HEK293 (cell line): ENCODE measurements at regions not wholly inside any gene's neighbourhood (a gene's known extent, or its start where the extent isn't known, plus 50 kb on each side); places are given as distances from the start of the nearest gene placed in this dataset.

ENCODE experiments used
- CTCF ChIA-PET: fragments of 350-600 bp; formaldehyde crosslinking; extraction: SDS; loops from one replicate; lab custom pipeline; 2021; ENCODE audit warnings: antibody characterized with exemption; lab: Yijun Ruan, JAX
- POLR2A ChIA-PET: fragments of 300-600 bp; formaldehyde crosslinking; extraction: SDS; loops from one replicate; lab custom pipeline; 2020; ENCODE audit warnings: antibody characterized with exemption, inconsistent platforms; lab: Yijun Ruan, JAX
- H3K27ac ChIP-seq: fragments of 200-500 bp; sonication (Bioruptor generic); 2 replicates; pipeline ENCODE4 v1.5.1; 2014; ENCODE audit warnings: low read depth, low read length, control low read depth, inconsistent platforms; ENCODE audit errors: extremely low read depth
- H3K36me3 ChIP-seq, 2 experiments: fragments of 200-500 bp in 1 of 2; sonication (Bioruptor generic) in 1 of 2; 1 replicate in 1 of 2; 2 replicates in 1 of 2; pipeline ENCODE4 v1.5.1; 2014 to 2017; ENCODE audit warnings: inconsistent platforms in 2 of 2, low read length in 2 of 2; ENCODE audit not compliant: control insufficient read depth in 2 of 2, insufficient read depth in 1 of 2
- H3K4me1 ChIP-seq: fragments of 200-500 bp; sonication (Bioruptor generic); 2 replicates; pipeline ENCODE4 v1.5.1; 2014; ENCODE audit warnings: mild to moderate bottlenecking, low read length, inconsistent platforms; ENCODE audit not compliant: control insufficient read depth, insufficient read depth
- H3K4me3 ChIP-seq: 2 replicates; pipeline ENCODE4 v1.5.1; 2011; ENCODE audit warnings: low read depth, mild to moderate bottlenecking, control low read depth, low read length, moderate library complexity
- H3K9me3 ChIP-seq: fragments of 200-500 bp; sonication (Bioruptor generic); 2 replicates; pipeline ENCODE4 v1.5.1; 2014; ENCODE audit warnings: low read depth, low read length, inconsistent platforms; ENCODE audit not compliant: control insufficient read depth, insufficient read depth
- HOXD13 ChIP-seq: sonication (generic); formaldehyde crosslinking; IDR thresholded peaks from 2 replicates; pipeline ENCODE4 v1.8.0; 2022; ENCODE audit warnings: missing genetic modification reagents, borderline replicate concordance
- OVOL3 ChIP-seq: fragments of 450-650 bp; formaldehyde crosslinking; IDR thresholded peaks from 2 replicates; pipeline ENCODE4 v1.5.1; 2016; ENCODE audit warnings: missing biosample characterization, missing genetic modification characterization
- PRDM6 ChIP-seq: fragments of 450-650 bp; formaldehyde crosslinking; IDR thresholded peaks from 2 replicates; pipeline ENCODE4 v1.5.1; 2017; ENCODE audit warnings: missing biosample characterization, missing genetic modification characterization
- SCRT1 ChIP-seq: fragments of 450-650 bp; formaldehyde crosslinking; IDR thresholded peaks from 2 replicates; pipeline ENCODE4 v1.5.1; 2016; ENCODE audit warnings: missing biosample characterization, missing genetic modification characterization, borderline replicate concordance
- SP2 ChIP-seq: fragments of 450-650 bp; formaldehyde crosslinking; IDR thresholded peaks from 2 replicates; pipeline ENCODE4 v1.5.1; 2016; ENCODE audit warnings: missing biosample characterization, missing genetic modification characterization
- ZBTB7A ChIP-seq: fragments of 450-650 bp; formaldehyde crosslinking; IDR thresholded peaks from 2 replicates; pipeline ENCODE4 v1.5.1; 2016; ENCODE audit warnings: low read depth, missing biosample characterization, missing genetic modification characterization
- ZNF324 ChIP-seq: fragments of 450-650 bp; formaldehyde crosslinking; IDR thresholded peaks from 2 replicates; pipeline ENCODE4 v1.5.1; 2016; ENCODE audit warnings: missing biosample characterization, missing genetic modification characterization
- ZNF341 ChIP-seq: fragments of 450-650 bp; formaldehyde crosslinking; IDR thresholded peaks from 2 replicates; pipeline ENCODE4; 2016; ENCODE audit warnings: low read depth, missing biosample characterization, missing genetic modification characterization
- ZNF48 ChIP-seq: fragments of 450-650 bp; formaldehyde crosslinking; IDR thresholded peaks from 2 replicates; pipeline ENCODE4 v1.5.1; 2016; ENCODE audit warnings: missing biosample characterization, missing genetic modification characterization
- ZNF548 ChIP-seq: fragments of 450-650 bp; formaldehyde crosslinking; IDR thresholded peaks from 2 replicates; pipeline ENCODE4 v1.5.1; 2016; ENCODE audit warnings: missing biosample characterization, missing genetic modification characterization
- ZNF555 ChIP-seq: fragments of 450-650 bp; formaldehyde crosslinking; conservative IDR thresholded peaks from 2 replicates; pipeline ENCODE4 v1.5.1; 2017; ENCODE audit warnings: missing biosample characterization, mild to moderate bottlenecking, missing genetic modification characterization, inconsistent platforms
- ZNF571 ChIP-seq: fragments of 450-650 bp; formaldehyde crosslinking; IDR thresholded peaks from 2 replicates; pipeline ENCODE4 v1.5.0; 2017; ENCODE audit warnings: missing biosample characterization, missing genetic modification characterization
- ZNF654 ChIP-seq: fragments of 450-650 bp; formaldehyde crosslinking; IDR thresholded peaks from 2 replicates; pipeline ENCODE4 v1.5.1; 2016; ENCODE audit warnings: low read depth, missing biosample characterization, missing genetic modification characterization
- ZNF785 ChIP-seq: fragments of 450-650 bp; formaldehyde crosslinking; IDR thresholded peaks from 2 replicates; pipeline ENCODE4 v1.5.1; 2016; ENCODE audit warnings: missing biosample characterization, missing genetic modification characterization
- ZNF791 ChIP-seq: fragments of 450-650 bp; formaldehyde crosslinking; IDR thresholded peaks from 2 replicates; pipeline ENCODE4 v1.5.1; 2016; ENCODE audit warnings: missing biosample characterization, missing genetic modification characterization
- ZNF843 ChIP-seq: fragments of 450-650 bp; formaldehyde crosslinking; IDR thresholded peaks from 2 replicates; pipeline ENCODE4 v1.5.1; 2016; ENCODE audit warnings: missing biosample characterization, missing genetic modification characterization
- ZSCAN4 ChIP-seq: fragments of 450-650 bp; formaldehyde crosslinking; IDR thresholded peaks from 2 replicates; pipeline ENCODE4 v1.5.1; 2017; ENCODE audit warnings: missing biosample characterization, missing genetic modification characterization
- TF ChIP-seq, protein P1 (sequence below): fragments of 450-650 bp; formaldehyde crosslinking; IDR thresholded peaks from 2 replicates; pipeline ENCODE4 v1.5.1; 2016; ENCODE audit warnings: missing biosample characterization, missing genetic modification characterization
- TF ChIP-seq, protein P2 (sequence below): fragments of 450-650 bp; formaldehyde crosslinking; IDR thresholded peaks from 2 replicates; pipeline ENCODE4 v1.5.1; 2016; ENCODE audit warnings: missing biosample characterization, missing genetic modification characterization, low read depth
- TF ChIP-seq, protein P3 (sequence below): fragments of 450-650 bp; formaldehyde crosslinking; IDR thresholded peaks from 2 replicates; pipeline ENCODE4 v1.5.1; 2016; ENCODE audit warnings: missing biosample characterization, missing genetic modification characterization
- TF ChIP-seq, protein P4 (sequence below): fragments of 450-650 bp; formaldehyde crosslinking; IDR thresholded peaks from 2 replicates; pipeline ENCODE4 v1.5.1; 2016; ENCODE audit warnings: missing biosample characterization, missing genetic modification characterization

DNA sequence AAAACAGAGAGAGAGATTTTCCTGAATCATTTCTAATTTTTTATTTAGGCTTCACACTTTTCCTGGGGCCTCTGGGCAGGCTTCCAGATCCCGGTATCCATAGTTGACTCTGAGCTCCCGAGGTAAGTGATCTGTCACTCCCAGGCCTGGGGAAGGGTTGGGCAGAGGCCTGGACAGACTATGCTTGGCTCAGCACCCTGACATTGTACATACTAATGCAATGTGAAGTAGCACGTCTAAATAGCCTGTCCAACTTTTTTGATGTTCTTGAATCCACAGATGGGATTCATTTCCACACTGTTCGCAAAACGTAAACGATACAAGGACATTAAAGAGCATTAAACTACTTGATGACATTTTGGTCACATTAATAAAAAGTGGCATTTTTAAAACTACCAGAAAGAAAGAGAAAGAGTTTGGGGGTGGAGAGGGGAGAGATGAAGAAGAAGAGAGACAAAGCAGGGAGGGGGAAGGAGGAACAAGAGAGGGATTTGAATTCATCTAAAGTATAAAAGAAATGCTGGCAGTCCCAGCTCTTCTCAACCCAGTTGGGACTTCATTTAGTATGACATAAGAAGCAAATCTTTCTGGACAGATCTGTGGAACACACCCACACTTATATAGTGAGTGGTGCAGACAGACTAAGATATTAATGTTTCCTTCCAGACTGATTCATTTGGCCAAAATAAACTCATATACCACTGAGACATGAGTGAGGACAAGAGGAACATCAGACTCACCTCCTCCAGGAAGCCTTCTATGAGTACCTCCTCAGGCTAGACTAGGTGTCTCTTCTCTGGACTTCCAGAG, 514.2 kb downstream of the SOX6 start:
- no peak overlapping the region for H3K27ac ChIP-seq
- no peaks in the 10 kb centered on the region for H3K4me1 ChIP-seq
- CTCF ChIA-PET = interaction anchor here (0.9 kb wide), 2 partner anchors 23 to 214 kb away, joined by 3 to 4 read pairs; no protein-coding TSS in a partner anchor
- POLR2A ChIA-PET = no interaction called here
- no peak overlapping the region for H3K4me3 ChIP-seq
- no peak for TF ChIP-seq ZNF324 (tag by site-specific recombination)
- TF ChIP-seq ZNF654 = no peak
- no peak for TF ChIP-seq ZNF791
- TF ChIP-seq ZNF341 (tag by site-specific recombination) = no peak
- TF ChIP-seq HOXD13 (CRISPR knock-in tag) = no peak
- TF ChIP-seq, protein P1, sequence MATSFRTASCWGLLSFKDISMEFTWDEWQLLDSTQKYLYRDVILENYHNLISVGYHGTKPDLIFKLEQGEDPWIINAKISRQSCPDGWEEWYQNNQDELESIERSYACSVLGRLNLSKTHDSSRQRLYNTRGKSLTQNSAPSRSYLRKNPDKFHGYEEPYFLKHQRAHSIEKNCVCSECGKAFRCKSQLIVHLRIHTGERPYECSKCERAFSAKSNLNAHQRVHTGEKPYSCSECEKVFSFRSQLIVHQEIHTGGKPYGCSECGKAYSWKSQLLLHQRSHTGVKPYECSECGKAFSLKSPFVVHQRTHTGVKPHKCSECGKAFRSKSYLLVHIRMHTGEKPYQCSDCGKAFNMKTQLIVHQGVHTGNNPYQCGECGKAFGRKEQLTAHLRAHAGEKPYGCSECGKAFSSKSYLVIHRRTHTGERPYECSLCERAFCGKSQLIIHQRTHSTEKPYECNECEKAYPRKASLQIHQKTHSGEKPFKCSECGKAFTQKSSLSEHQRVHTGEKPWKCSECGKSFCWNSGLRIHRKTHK (tag by site-specific recombination) = no peak
- no peak for TF ChIP-seq ZBTB7A (tag by site-specific recombination)
- TF ChIP-seq, protein P2, sequence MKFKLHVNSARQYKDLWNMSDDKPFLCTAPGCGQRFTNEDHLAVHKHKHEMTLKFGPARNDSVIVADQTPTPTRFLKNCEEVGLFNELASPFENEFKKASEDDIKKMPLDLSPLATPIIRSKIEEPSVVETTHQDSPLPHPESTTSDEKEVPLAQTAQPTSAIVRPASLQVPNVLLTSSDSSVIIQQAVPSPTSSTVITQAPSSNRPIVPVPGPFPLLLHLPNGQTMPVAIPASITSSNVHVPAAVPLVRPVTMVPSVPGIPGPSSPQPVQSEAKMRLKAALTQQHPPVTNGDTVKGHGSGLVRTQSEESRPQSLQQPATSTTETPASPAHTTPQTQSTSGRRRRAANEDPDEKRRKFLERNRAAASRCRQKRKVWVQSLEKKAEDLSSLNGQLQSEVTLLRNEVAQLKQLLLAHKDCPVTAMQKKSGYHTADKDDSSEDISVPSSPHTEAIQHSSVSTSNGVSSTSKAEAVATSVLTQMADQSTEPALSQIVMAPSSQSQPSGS (tag by site-specific recombination) = no peak
- no peak for TF ChIP-seq OVOL3 (tag by site-specific recombination)
- TF ChIP-seq ZNF548 (tag by site-specific recombination) = no peak
- TF ChIP-seq ZNF843 (tag by site-specific recombination) = no peak
- no peak for TF ChIP-seq SP2
- no peak for TF ChIP-seq ZNF571 (tag by site-specific recombination)
- TF ChIP-seq ZNF785 = no peak
- TF ChIP-seq ZNF48 (tag by site-specific recombination) = no peak
- TF ChIP-seq, protein P3, sequence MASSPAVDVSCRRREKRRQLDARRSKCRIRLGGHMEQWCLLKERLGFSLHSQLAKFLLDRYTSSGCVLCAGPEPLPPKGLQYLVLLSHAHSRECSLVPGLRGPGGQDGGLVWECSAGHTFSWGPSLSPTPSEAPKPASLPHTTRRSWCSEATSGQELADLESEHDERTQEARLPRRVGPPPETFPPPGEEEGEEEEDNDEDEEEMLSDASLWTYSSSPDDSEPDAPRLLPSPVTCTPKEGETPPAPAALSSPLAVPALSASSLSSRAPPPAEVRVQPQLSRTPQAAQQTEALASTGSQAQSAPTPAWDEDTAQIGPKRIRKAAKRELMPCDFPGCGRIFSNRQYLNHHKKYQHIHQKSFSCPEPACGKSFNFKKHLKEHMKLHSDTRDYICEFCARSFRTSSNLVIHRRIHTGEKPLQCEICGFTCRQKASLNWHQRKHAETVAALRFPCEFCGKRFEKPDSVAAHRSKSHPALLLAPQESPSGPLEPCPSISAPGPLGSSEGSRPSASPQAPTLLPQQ = no peak
- no peak for TF ChIP-seq ZSCAN4 (tag by site-specific recombination)
- no peaks in the 10 kb centered on the region for H3K36me3 ChIP-seq
- no peaks in the 10 kb centered on the region for H3K9me3 ChIP-seq

GRCh38 chr11:15843309-15843872, 513.0 kb downstream of the SOX6 start:
- Histone ChIP-seq H3K9me3 (no peaks in the 10 kb centered on the region), H3K36me3 (no peaks in the 10 kb centered on the region), H3K4me1 (no peaks in the 10 kb centered on the region), H3K27ac (no peak overlapping the region), H3K4me3 (no peak overlapping the region)
- ChIA-PET CTCF (interaction anchor here (0.5 to 0.6 kb wide), 3 partner anchors 10 to 423 kb away, joined by 3 to 4 read pairs (median 3); no protein-coding TSS in a partner anchor), POLR2A (interaction anchor here (0.6 kb wide), 1 partner anchor 43 kb away, joined by 4 read pairs; no protein-coding TSS in a partner anchor)
- TF ChIP-seq SCRT1 (tag by site-specific recombination) (no peak), ZNF555 (no peak), ZNF785 (no peak), PRDM6 (tag by site-specific recombination) (no peak)
- TF ChIP-seq, protein P4, sequence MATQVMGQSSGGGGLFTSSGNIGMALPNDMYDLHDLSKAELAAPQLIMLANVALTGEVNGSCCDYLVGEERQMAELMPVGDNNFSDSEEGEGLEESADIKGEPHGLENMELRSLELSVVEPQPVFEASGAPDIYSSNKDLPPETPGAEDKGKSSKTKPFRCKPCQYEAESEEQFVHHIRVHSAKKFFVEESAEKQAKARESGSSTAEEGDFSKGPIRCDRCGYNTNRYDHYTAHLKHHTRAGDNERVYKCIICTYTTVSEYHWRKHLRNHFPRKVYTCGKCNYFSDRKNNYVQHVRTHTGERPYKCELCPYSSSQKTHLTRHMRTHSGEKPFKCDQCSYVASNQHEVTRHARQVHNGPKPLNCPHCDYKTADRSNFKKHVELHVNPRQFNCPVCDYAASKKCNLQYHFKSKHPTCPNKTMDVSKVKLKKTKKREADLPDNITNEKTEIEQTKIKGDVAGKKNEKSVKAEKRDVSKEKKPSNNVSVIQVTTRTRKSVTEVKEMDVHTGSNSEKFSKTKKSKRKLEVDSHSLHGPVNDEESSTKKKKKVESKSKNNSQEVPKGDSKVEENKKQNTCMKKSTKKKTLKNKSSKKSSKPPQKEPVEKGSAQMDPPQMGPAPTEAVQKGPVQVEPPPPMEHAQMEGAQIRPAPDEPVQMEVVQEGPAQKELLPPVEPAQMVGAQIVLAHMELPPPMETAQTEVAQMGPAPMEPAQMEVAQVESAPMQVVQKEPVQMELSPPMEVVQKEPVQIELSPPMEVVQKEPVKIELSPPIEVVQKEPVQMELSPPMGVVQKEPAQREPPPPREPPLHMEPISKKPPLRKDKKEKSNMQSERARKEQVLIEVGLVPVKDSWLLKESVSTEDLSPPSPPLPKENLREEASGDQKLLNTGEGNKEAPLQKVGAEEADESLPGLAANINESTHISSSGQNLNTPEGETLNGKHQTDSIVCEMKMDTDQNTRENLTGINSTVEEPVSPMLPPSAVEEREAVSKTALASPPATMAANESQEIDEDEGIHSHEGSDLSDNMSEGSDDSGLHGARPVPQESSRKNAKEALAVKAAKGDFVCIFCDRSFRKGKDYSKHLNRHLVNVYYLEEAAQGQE (tag by site-specific recombination) = no peak
- TF ChIP-seq, protein P2 (tag by site-specific recombination) = no peak
